HepG2 (cell line): ENCODE measurements at regions not wholly inside any gene's neighbourhood (a gene's known extent, or its start where the extent isn't known, plus 50 kb on each side); places are given as distances from the start of the nearest gene placed in this dataset.

Source experiments
- ATAC-seq: fragments of 200-7000 bp; cut with Tn5 transposase; 3 replicates; pipeline ENCODE4 v1.9.1; 2020; ENCODE audit warnings: mild to moderate bottlenecking, moderate library complexity
- BruUV-seq: library from RNA; stranded (reverse); fragments of 400-500 nt; replicated peaks from 2 replicates; lab custom pipeline; 2021; lab: Mats Ljungman, UMichigan
- CTCF ChIA-PET: fragments of 300-600 bp; formaldehyde crosslinking; extraction: SDS; loops from one replicate; lab custom pipeline; 2021; ENCODE audit warnings: low total read pairs, inconsistent platforms, low intra/inter-chr PET ratio; lab: Yijun Ruan, JAX
- POLR2A ChIA-PET: fragments of 350-600 bp; sonication (Branson Sonifier 250); formaldehyde crosslinking; loops from one replicate; lab custom pipeline; 2020; ENCODE audit warnings: antibody characterized with exemption, inconsistent platforms; lab: Yijun Ruan, JAX
- DNase-seq: peaks from one replicate; pipeline ENCODE4 v3.0.0-alpha.2; 2015; ENCODE audit warnings: low spot score
- FAIRE-seq: peaks from 3 replicates; lab custom pipeline; 2011; peaks lifted over from hg19 to GRCh38; lab: Jason Lieb, UNC
- H2AFZ ChIP-seq: one replicate; pipeline ENCODE4 v1.6.1; 2011; ENCODE audit warnings: low read length, inconsistent platforms
- H3K27ac ChIP-seq: fragments of 300-600 bp; 3 replicates; pipeline ENCODE4 v1.8.0; 2011; ENCODE audit warnings: mixed run types, mild to moderate bottlenecking, mixed read lengths, low read length, inconsistent platforms; ENCODE audit not compliant: insufficient read depth; ENCODE audit errors: extremely low read length
- H3K27me3 ChIP-seq, 2 experiments: fragments of 200-600 bp in 1 of 2; 2 replicates in 1 of 2; 3 replicates in 1 of 2; pipeline versions ENCODE4 v1.6.0 to v1.8.0; 2011; ENCODE audit warnings: low read length in 2 of 2, mild to moderate bottlenecking in 2 of 2, moderate library complexity in 2 of 2, inconsistent platforms in 1 of 2; ENCODE audit not compliant: insufficient read depth in 2 of 2, control insufficient read depth in 1 of 2
- H3K36me3 ChIP-seq, 2 experiments: fragments of 200-600 bp in 1 of 2; replicated peaks in 1 of 2; 2 replicates in 1 of 2; 3 replicates in 1 of 2; pipeline versions ENCODE4 v1.5.1 to v1.8.0; 2011; ENCODE audit warnings: low read length in 2 of 2, inconsistent platforms in 1 of 2; ENCODE audit not compliant: insufficient read depth in 2 of 2, control insufficient read depth in 1 of 2
- H3K4me1 ChIP-seq: 2 replicates; pipeline ENCODE4 v1.5.1; 2012; ENCODE audit warnings: low read length, inconsistent platforms; ENCODE audit not compliant: insufficient read depth
- H3K4me2 ChIP-seq: 2 replicates; pipeline ENCODE4 v1.6.0; 2011; ENCODE audit warnings: low read depth, low read length, inconsistent platforms
- H3K4me3 ChIP-seq, 3 experiments: fragments of 200-600 bp in 1 of 3; sonication (generic), shearing (Covaris generic) in 1 of 3; replicated peaks in 1 of 3; 2 replicates each; pipeline ENCODE4 v1.5.1; 2011 to 2016; ENCODE audit warnings: low read length in 3 of 3, inconsistent platforms in 2 of 3, low read depth in 2 of 3, mild to moderate bottlenecking in 2 of 3, control low read depth in 1 of 3, mixed read lengths in 1 of 3; ENCODE audit not compliant: insufficient read depth in 1 of 3
- H3K79me2 ChIP-seq: one replicate; pipeline ENCODE4 v1.6.1; 2011; ENCODE audit warnings: low read length, inconsistent platforms; ENCODE audit not compliant: insufficient read depth
- H3K9ac ChIP-seq: 2 replicates; pipeline ENCODE4 v1.6.0; 2011; ENCODE audit warnings: mild to moderate bottlenecking, low read depth, low read length, inconsistent platforms; ENCODE audit not compliant: insufficient read depth
- H3K9me3 ChIP-seq: 2 replicates; pipeline ENCODE4 v1.5.1; 2012; ENCODE audit warnings: mild to moderate bottlenecking, low read length
- H4K20me1 ChIP-seq: 2 replicates; pipeline ENCODE4 v1.6.0; 2011; ENCODE audit warnings: inconsistent platforms, mild to moderate bottlenecking, low read length, moderate library complexity; ENCODE audit not compliant: insufficient read depth
- ELF3 ChIP-seq: IDR thresholded peaks from 2 replicates; pipeline ENCODE4 v1.6.1; 2016; ENCODE audit warnings: missing genetic modification reagents, missing compliant biosample characterization
- FOXK2 ChIP-seq: fragments of 450-650 bp; IDR thresholded peaks from 2 replicates; pipeline ENCODE4 v1.6.1; 2016
- MATR3 ChIP-seq: sonication (generic); formaldehyde crosslinking; IDR thresholded peaks from 2 replicates; pipeline ENCODE4 v1.4.0; 2020; ENCODE audit warnings: missing genetic modification reagents
- MXI1 ChIP-seq: IDR thresholded peaks from 3 replicates; pipeline ENCODE4 v1.6.1; 2012; ENCODE audit warnings: low read depth, low read length, inconsistent platforms, borderline replicate concordance
- NKX3-1 ChIP-seq: sonication (generic); formaldehyde crosslinking; IDR thresholded peaks from 2 replicates; pipeline ENCODE4 v1.5.0; 2020; ENCODE audit warnings: missing genetic modification reagents
- NRL ChIP-seq: sonication (generic); formaldehyde crosslinking; IDR thresholded peaks from 2 replicates; pipeline ENCODE4 v1.5.0; 2020; ENCODE audit warnings: missing genetic modification reagents, mild to moderate bottlenecking, moderate library complexity, borderline replicate concordance
- PITX1 ChIP-seq: sonication (generic); formaldehyde crosslinking; IDR thresholded peaks from 2 replicates; pipeline ENCODE4 v1.5.1; 2020; ENCODE audit warnings: mild to moderate bottlenecking, missing genetic modification reagents
- REL ChIP-seq: sonication (generic); formaldehyde crosslinking; conservative IDR thresholded peaks from 2 replicates; pipeline ENCODE4 v1.8.0; 2022; ENCODE audit warnings: mild to moderate bottlenecking, missing genetic modification reagents, moderate library complexity
- SMARCE1 ChIP-seq: fragments of 450-650 bp; IDR thresholded peaks from 2 replicates; pipeline ENCODE4 v1.6.1; 2017; ENCODE audit warnings: borderline replicate concordance
- SP140L ChIP-seq: sonication (generic); formaldehyde crosslinking; IDR thresholded peaks from 2 replicates; pipeline ENCODE4 v1.4.0; 2020; ENCODE audit warnings: missing genetic modification reagents, borderline replicate concordance
- WIZ ChIP-seq: sonication (generic); formaldehyde crosslinking; IDR thresholded peaks from 2 replicates; pipeline ENCODE4 v1.5.1; 2020; ENCODE audit warnings: mild to moderate bottlenecking, missing genetic modification reagents
- ZBTB21 ChIP-seq: sonication (generic); formaldehyde crosslinking; IDR thresholded peaks from 2 replicates; pipeline ENCODE4 v1.4.0; 2020; ENCODE audit warnings: missing genetic modification reagents
- ZNF451 ChIP-seq: sonication (generic); formaldehyde crosslinking; IDR thresholded peaks from 2 replicates; pipeline ENCODE4 v1.5.0; 2020; ENCODE audit warnings: mild to moderate bottlenecking, missing genetic modification reagents
- ZNF562 ChIP-seq: sonication (generic); formaldehyde crosslinking; IDR thresholded peaks from 2 replicates; pipeline ENCODE4 v1.8.0; 2022; ENCODE audit warnings: missing genetic modification reagents, borderline replicate concordance
- WGBS: methylation state at CpG from one replicate; pipeline ENCODE4 v1.1.6; 2017; ENCODE audit warnings: low lambda C conversion rate; 5-methylcytosine and 5-hydroxymethylcytosine counted together
- in situ Hi-C: cut with HindIII; loops from 2 replicates; pipeline ENCODE4 v1.10.0; 2017; ENCODE audit warnings: low pct_unique_long_range_greater_than_20kb; ENCODE audit not compliant: extremely low pct_ligation_motif_present
- intact Hi-C: fragments of 100-400 bp; cut with micrococcal nuclease; formaldehyde crosslinking; loops from one replicate; pipeline ENCODE4 v1.10.0; 2022; ENCODE audit not compliant: unreplicated experiment
- TF ChIP-seq, protein P1 (sequence below): sonication (generic); formaldehyde crosslinking; IDR thresholded peaks from 2 replicates; pipeline ENCODE4 v1.5.1; 2020; ENCODE audit warnings: mild to moderate bottlenecking, missing genetic modification reagents, moderate library complexity
- TF ChIP-seq, protein P2 (sequence below): sonication (generic); formaldehyde crosslinking; IDR thresholded peaks from 2 replicates; pipeline ENCODE4 v1.4.0; 2020; ENCODE audit warnings: mild to moderate bottlenecking, missing genetic modification reagents
- TF ChIP-seq, protein P3 (sequence below): sonication (generic); formaldehyde crosslinking; IDR thresholded peaks from 2 replicates; pipeline ENCODE4 v1.5.0; 2020; ENCODE audit warnings: missing genetic modification reagents, mild to moderate bottlenecking, borderline replicate concordance

DNA sequence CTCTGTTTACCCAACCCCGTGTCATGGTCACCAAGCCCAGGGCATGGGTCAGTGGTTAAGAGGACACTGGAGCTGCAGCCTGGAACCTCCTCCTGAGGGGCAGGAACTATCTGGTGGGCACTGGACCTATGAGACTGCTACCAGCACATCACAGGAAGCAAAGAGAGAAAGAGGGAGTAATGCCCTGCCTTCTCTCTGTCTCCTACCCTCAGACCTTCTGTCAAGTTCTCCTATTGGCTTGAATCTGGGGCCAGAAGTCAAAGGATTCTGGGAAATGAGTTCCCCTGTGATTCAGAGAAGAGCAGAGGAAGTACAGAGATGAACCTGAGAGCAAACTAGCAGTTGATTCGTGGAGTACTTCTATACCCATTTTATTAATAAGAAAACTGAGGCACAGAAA, 123.0 kb upstream of the GNAO1 start:
- WGBS, result 11% methylated on average over 2 of the region's 2 CpGs
- intact Hi-C loops (no loop called here), in situ Hi-C loops (no loop called here)
- FAIRE-seq, result no peak
- POLR2A ChIA-PET, result no interaction called here
- no TSS peak for BruUV-seq
- Histone ChIP-seq H2AFZ (no peak overlapping the region), H3K36me3 (no peaks in the 10 kb centered on the region), H3K79me2 (no peaks in the 10 kb centered on the region), H3K4me3 (no peak overlapping the region), H3K9me3 (no peaks in the 10 kb centered on the region), H3K27ac (no peak overlapping the region), H3K4me1 (no peaks in the 10 kb centered on the region), H4K20me1 (no peaks in the 10 kb centered on the region), H3K4me2 (no peak overlapping the region)
- ATAC-seq, result no peak
- no peak for DNase-seq
- TF ChIP-seq ZBTB21 (CRISPR knock-in tag) (no peak), MXI1 (no peak), ZNF451 (no peak), ZNF562 (CRISPR knock-in tag) (no peak), WIZ (CRISPR knock-in tag) (no peak), NRL (CRISPR knock-in tag) (no peak), NKX3-1 (CRISPR knock-in tag) (no peak), FOXK2 (no peak), PITX1 (CRISPR knock-in tag) (no peak), ELF3 (CRISPR knock-in tag) (no peak), SP140L (CRISPR knock-in tag) (no peak), REL (CRISPR knock-in tag) (no peak), SMARCE1 (no peak), MATR3 (no peak)
- TF ChIP-seq, protein P1, sequence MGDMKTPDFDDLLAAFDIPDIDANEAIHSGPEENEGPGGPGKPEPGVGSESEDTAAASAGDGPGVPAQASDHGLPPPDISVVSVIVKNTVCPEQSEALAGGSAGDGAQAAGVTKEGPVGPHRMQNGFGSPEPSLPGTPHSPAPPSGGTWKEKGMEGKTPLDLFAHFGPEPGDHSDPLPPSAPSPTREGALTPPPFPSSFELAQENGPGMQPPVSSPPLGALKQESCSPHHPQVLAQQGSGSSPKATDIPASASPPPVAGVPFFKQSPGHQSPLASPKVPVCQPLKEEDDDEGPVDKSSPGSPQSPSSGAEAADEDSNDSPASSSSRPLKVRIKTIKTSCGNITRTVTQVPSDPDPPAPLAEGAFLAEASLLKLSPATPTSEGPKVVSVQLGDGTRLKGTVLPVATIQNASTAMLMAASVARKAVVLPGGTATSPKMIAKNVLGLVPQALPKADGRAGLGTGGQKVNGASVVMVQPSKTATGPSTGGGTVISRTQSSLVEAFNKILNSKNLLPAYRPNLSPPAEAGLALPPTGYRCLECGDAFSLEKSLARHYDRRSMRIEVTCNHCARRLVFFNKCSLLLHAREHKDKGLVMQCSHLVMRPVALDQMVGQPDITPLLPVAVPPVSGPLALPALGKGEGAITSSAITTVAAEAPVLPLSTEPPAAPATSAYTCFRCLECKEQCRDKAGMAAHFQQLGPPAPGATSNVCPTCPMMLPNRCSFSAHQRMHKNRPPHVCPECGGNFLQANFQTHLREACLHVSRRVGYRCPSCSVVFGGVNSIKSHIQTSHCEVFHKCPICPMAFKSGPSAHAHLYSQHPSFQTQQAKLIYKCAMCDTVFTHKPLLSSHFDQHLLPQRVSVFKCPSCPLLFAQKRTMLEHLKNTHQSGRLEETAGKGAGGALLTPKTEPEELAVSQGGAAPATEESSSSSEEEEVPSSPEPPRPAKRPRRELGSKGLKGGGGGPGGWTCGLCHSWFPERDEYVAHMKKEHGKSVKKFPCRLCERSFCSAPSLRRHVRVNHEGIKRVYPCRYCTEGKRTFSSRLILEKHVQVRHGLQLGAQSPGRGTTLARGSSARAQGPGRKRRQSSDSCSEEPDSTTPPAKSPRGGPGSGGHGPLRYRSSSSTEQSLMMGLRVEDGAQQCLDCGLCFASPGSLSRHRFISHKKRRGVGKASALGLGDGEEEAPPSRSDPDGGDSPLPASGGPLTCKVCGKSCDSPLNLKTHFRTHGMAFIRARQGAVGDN (CRISPR knock-in tag), result no peak
- TF ChIP-seq, protein P2, sequence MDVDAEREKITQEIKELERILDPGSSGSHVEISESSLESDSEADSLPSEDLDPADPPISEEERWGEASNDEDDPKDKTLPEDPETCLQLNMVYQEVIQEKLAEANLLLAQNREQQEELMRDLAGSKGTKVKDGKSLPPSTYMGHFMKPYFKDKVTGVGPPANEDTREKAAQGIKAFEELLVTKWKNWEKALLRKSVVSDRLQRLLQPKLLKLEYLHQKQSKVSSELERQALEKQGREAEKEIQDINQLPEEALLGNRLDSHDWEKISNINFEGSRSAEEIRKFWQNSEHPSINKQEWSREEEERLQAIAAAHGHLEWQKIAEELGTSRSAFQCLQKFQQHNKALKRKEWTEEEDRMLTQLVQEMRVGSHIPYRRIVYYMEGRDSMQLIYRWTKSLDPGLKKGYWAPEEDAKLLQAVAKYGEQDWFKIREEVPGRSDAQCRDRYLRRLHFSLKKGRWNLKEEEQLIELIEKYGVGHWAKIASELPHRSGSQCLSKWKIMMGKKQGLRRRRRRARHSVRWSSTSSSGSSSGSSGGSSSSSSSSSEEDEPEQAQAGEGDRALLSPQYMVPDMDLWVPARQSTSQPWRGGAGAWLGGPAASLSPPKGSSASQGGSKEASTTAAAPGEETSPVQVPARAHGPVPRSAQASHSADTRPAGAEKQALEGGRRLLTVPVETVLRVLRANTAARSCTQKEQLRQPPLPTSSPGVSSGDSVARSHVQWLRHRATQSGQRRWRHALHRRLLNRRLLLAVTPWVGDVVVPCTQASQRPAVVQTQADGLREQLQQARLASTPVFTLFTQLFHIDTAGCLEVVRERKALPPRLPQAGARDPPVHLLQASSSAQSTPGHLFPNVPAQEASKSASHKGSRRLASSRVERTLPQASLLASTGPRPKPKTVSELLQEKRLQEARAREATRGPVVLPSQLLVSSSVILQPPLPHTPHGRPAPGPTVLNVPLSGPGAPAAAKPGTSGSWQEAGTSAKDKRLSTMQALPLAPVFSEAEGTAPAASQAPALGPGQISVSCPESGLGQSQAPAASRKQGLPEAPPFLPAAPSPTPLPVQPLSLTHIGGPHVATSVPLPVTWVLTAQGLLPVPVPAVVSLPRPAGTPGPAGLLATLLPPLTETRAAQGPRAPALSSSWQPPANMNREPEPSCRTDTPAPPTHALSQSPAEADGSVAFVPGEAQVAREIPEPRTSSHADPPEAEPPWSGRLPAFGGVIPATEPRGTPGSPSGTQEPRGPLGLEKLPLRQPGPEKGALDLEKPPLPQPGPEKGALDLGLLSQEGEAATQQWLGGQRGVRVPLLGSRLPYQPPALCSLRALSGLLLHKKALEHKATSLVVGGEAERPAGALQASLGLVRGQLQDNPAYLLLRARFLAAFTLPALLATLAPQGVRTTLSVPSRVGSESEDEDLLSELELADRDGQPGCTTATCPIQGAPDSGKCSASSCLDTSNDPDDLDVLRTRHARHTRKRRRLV (CRISPR knock-in tag), result no peak
- TF ChIP-seq, protein P3, sequence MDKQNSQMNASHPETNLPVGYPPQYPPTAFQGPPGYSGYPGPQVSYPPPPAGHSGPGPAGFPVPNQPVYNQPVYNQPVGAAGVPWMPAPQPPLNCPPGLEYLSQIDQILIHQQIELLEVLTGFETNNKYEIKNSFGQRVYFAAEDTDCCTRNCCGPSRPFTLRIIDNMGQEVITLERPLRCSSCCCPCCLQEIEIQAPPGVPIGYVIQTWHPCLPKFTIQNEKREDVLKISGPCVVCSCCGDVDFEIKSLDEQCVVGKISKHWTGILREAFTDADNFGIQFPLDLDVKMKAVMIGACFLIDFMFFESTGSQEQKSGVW, result no peak
- TF ChIP-seq, all 625 proteins: peak for 0
- Histone ChIP-seq H3K27me3 (no peaks in the 10 kb centered on the region), H3K9ac (no peak overlapping the region)
- CTCF ChIA-PET, result no interaction called here
